SH-SY5Y (cell line): ENCODE measurements at regions not wholly inside any gene's neighbourhood (a gene's known extent, or its start where the extent isn't known, plus 50 kb on each side); places are given as distances from the start of the nearest gene placed in this dataset.

Source experiments
- GATA2 ChIP-seq: IDR thresholded peaks from 2 replicates; pipeline ENCODE4 v1.6.1; 2011; ENCODE audit warnings: mild to moderate bottlenecking, low read depth, low read length
- GATA3 ChIP-seq: IDR thresholded peaks from 2 replicates; pipeline ENCODE4 v1.6.1; 2011; ENCODE audit warnings: low read depth, mild to moderate bottlenecking, low read length, moderate library complexity

DNA sequence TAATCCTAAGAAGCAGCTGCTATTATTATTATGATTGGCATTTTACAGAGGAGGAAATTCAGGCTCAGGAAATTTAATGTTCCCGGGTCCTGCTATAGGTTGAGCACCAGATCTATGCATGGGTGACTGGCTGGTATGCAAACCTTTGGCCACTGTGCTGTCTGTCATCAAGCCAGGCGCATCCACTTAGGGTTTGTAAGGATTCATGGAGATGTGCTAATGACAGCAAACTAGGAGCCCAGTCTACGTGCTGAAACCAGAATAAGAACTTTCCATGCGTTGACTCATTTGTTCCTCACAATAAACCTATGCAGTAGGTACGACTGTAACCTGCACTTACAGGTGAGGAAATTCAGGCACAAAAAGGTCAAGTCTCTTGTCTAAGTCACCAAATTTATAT is 64.5 kb upstream of the ZMIZ1 start:
- TF ChIP-seq GATA2: no peak
- no peak for TF ChIP-seq GATA3
